HUES64 (cell line): ENCODE measurements at regions not wholly inside any gene's neighbourhood (a gene's known extent, or its start where the extent isn't known, plus 50 kb on each side); places are given as distances from the start of the nearest gene placed in this dataset.

Experiments
- H3K27ac ChIP-seq: 2 replicates; pipeline ENCODE4 v1.7.0; 2013; ENCODE audit warnings: low read depth, low read length, inconsistent platforms
- H3K27me3 ChIP-seq: 2 replicates; pipeline ENCODE4 v1.6.1; 2013; ENCODE audit warnings: mild to moderate bottlenecking, low read length; ENCODE audit not compliant: insufficient read depth
- H3K36me3 ChIP-seq: 2 replicates; pipeline ENCODE4 v1.6.1; 2013; ENCODE audit warnings: mild to moderate bottlenecking, low read length; ENCODE audit not compliant: insufficient read depth
- H3K4me1 ChIP-seq: 2 replicates; pipeline ENCODE4 v1.6.1; 2013; ENCODE audit warnings: mild to moderate bottlenecking, low read length, moderate library complexity; ENCODE audit not compliant: insufficient read depth
- H3K4me3 ChIP-seq: 2 replicates; pipeline ENCODE4 v1.5.1; 2013; ENCODE audit warnings: mild to moderate bottlenecking, low read length, moderate library complexity
- H3K9ac ChIP-seq: 2 replicates; pipeline ENCODE4 v1.6.1; 2013; ENCODE audit warnings: mild to moderate bottlenecking, low read depth, low read length
- H3K9me3 ChIP-seq: 2 replicates; pipeline ENCODE4 v1.6.1; 2013; ENCODE audit warnings: low read depth, low read length; ENCODE audit not compliant: insufficient read depth
- WGBS: fragments of 150-250, 120-280 bp; methylation state at CpG from one replicate; pipeline ENCODE4 v1.1.7; 2013; ENCODE audit warnings: missing lambda C conversion rate; 5-methylcytosine and 5-hydroxymethylcytosine counted together

GRCh38 chr5:18333841-18334240 is 699.6 kb downstream of the TAF11L14 start:
- Histone ChIP-seq H3K4me1 (no peaks in the 10 kb centered on the region), H3K4me3 (no peak overlapping the region), H3K27ac (no peak overlapping the region), H3K9ac (no peak overlapping the region), H3K9me3 (no peaks in the 10 kb centered on the region), H3K27me3 (no peaks in the 10 kb centered on the region), H3K36me3 (no peaks in the 10 kb centered on the region)
- WGBS: no CpG with 5 or more reads among the region's 1 CpG

DNA sequence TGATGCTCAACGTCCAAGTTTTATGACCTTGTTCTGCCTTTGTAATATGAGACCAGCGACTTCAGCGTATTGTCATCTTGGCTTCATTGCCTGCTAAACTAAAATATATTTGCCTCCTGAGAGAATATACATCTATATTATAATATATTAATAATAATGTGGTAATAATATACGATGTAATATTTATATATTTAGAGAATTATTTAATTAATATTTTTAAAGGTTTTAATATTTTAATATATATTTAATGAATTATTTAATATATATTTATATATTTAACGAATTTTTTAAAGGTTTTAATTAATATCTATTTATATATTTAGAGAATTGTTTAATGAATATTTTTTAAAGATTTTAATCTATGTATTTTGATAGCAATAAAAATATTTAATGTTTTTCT is 700.7 kb downstream of the TAF11L14 start:
- Histone ChIP-seq H3K9ac (no peak overlapping the region), H3K27me3 (no peaks in the 10 kb centered on the region), H3K9me3 (no peaks in the 10 kb centered on the region), H3K36me3 (no peaks in the 10 kb centered on the region), H3K27ac (no peak overlapping the region), H3K4me3 (no peak overlapping the region), H3K4me1 (no peaks in the 10 kb centered on the region)
- 92% methylated on average over 3 of the region's 5 CpGs for WGBS

DNA sequence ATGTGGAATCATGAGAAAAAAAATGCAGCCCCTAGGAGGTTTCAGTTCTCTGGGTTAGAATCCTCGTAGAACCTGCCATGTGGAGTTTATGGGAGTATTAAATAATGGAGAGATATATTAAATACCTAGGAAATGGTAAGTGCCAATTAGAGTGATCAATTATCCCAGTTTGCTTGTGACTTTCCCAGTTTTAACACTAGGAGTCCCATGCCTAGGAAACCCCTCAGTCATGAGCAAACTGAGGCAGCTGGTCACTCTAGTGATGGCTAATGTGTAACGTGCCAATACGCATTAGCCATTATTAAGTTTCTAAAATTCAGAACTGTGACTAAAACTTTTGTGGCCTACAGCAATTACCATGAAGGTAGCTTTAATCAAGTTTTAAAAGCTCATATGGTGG is 720.6 kb downstream of the TAF11L14 start:
- H3K4me3 ChIP-seq: no peak overlapping the region
- no peaks in the 10 kb centered on the region for H3K27me3 ChIP-seq
- no peaks in the 10 kb centered on the region for H3K9me3 ChIP-seq
- 90% methylated on average over 3 of the region's 3 CpGs for WGBS
- H3K36me3 ChIP-seq: no peaks in the 10 kb centered on the region
- H3K9ac ChIP-seq: no peak overlapping the region
- H3K27ac ChIP-seq: no peak overlapping the region
- H3K4me1 ChIP-seq: no peaks in the 10 kb centered on the region

- WGBS: 95% methylated on average over 4 of the region's 4 CpGs
- Histone ChIP-seq H3K4me1 (no peaks in the 10 kb centered on the region), H3K4me3 (no peak overlapping the region), H3K9me3 (no peaks in the 10 kb centered on the region), H3K36me3 (no peaks in the 10 kb centered on the region), H3K27ac (no peak overlapping the region), H3K9ac (no peak overlapping the region), H3K27me3 (no peaks in the 10 kb centered on the region)
Measured at GRCh38 chr5:18357486-18357885, 723.2 kb downstream of the TAF11L14 start.

- Histone ChIP-seq H3K4me3 (no peak overlapping the region), H3K27me3 (no peaks in the 10 kb centered on the region), H3K4me1 (no peaks in the 10 kb centered on the region), H3K27ac (no peak overlapping the region), H3K36me3 (no peaks in the 10 kb centered on the region), H3K9me3 (no peaks in the 10 kb centered on the region), H3K9ac (no peak overlapping the region)
- WGBS: 94% methylated on average over 7 of the region's 8 CpGs
Measured at GRCh38 chr5:18366234-18366633, 732.0 kb downstream of the TAF11L14 start.

DNA sequence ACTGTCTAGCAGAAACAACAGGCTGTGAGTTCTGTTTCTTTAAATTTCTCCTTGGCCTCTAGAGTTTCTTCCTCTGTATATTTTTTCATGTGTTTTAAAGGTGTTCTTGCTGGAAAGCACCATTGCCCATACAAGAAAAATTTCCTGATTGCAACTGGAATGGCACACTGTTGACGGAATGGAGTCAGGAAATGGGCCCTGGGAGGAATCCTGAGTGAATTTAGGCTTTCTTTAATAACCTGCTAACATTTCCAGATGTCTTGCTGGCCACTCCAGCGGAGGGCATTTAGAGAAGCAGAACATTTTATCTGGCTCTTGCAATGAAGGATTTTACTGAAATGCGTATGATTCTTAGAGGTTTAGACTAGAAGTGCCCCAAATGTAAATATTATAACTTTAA is 736.3 kb downstream of the TAF11L14 start:
- H3K27ac ChIP-seq: no peak overlapping the region
- H3K9ac ChIP-seq: no peak overlapping the region
- no peaks in the 10 kb centered on the region for H3K27me3 ChIP-seq
- no peaks in the 10 kb centered on the region for H3K4me1 ChIP-seq
- 73% methylated on average over 3 of the region's 3 CpGs for WGBS
- no peaks in the 10 kb centered on the region for H3K9me3 ChIP-seq
- no peak overlapping the region for H3K4me3 ChIP-seq
- no peaks in the 10 kb centered on the region for H3K36me3 ChIP-seq

- Histone ChIP-seq H3K27me3 (no peaks in the 10 kb centered on the region), H3K9ac (no peak overlapping the region), H3K4me3 (no peak overlapping the region), H3K36me3 (no peaks in the 10 kb centered on the region), H3K4me1 (no peaks in the 10 kb centered on the region), H3K27ac (no peak overlapping the region), H3K9me3 (no peaks in the 10 kb centered on the region)
- WGBS: 87% methylated on average over 2 of the region's 2 CpGs
Measured at GRCh38 chr5:18375641-18376040, 741.4 kb downstream of the TAF11L14 start.

GRCh38 chr5:18378066-18378465 is 743.8 kb downstream of the TAF11L14 start:
- Histone ChIP-seq H3K27me3 (no peaks in the 10 kb centered on the region), H3K36me3 (no peaks in the 10 kb centered on the region), H3K4me3 (no peak overlapping the region), H3K27ac (no peak overlapping the region), H3K9me3 (no peaks in the 10 kb centered on the region), H3K4me1 (no peaks in the 10 kb centered on the region), H3K9ac (no peak overlapping the region)
- 100% methylated on average over 2 of the region's 2 CpGs for WGBS

- H3K4me3 ChIP-seq: no peak overlapping the region
- H3K4me1 ChIP-seq: no peaks in the 10 kb centered on the region
- no peaks in the 10 kb centered on the region for H3K36me3 ChIP-seq
- H3K9ac ChIP-seq: no peak overlapping the region
- no peak overlapping the region for H3K27ac ChIP-seq
- H3K9me3 ChIP-seq: no peaks in the 10 kb centered on the region
- no peaks in the 10 kb centered on the region for H3K27me3 ChIP-seq
- WGBS: no CpG with 5 or more reads among the region's 1 CpG
Measured at GRCh38 chr5:18379189-18379588, 744.9 kb downstream of the TAF11L14 start.

DNA sequence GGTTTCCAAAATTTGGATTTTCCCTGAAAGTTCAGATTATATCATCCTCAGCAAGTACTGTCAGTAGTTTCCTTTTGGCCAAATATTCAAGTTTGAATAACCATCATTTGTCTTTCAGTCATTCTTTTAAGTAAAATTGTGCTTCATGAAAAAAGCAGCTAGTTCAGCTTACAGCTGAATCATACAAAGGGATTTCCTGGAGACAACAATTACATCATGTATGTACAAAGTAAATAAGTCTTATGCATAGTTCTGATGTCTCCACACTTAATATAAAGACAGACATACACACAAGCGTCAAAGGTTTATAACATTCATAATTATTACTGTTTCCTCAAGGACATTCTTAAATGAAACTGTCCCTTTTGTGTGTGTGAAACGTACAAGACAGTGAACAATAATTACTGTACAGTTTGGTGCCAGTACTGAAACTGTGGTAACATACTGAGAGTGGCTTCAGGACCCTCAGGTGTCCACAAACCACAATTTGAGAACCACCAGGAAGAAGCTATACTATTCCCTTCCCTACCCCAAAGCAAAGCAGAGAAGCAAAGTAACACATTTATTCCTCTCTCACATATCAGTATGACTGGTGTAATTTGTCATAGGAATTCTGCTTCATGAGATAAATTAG is 746.6 kb downstream of the TAF11L14 start:
- Histone ChIP-seq H3K9ac (no peak overlapping the region), H3K36me3 (no peaks in the 10 kb centered on the region), H3K9me3 (no peaks in the 10 kb centered on the region), H3K4me3 (no peak overlapping the region), H3K4me1 (no peaks in the 10 kb centered on the region), H3K27ac (no peak overlapping the region), H3K27me3 (no peaks in the 10 kb centered on the region)
- 94% methylated on average over 2 of the region's 2 CpGs for WGBS

DNA sequence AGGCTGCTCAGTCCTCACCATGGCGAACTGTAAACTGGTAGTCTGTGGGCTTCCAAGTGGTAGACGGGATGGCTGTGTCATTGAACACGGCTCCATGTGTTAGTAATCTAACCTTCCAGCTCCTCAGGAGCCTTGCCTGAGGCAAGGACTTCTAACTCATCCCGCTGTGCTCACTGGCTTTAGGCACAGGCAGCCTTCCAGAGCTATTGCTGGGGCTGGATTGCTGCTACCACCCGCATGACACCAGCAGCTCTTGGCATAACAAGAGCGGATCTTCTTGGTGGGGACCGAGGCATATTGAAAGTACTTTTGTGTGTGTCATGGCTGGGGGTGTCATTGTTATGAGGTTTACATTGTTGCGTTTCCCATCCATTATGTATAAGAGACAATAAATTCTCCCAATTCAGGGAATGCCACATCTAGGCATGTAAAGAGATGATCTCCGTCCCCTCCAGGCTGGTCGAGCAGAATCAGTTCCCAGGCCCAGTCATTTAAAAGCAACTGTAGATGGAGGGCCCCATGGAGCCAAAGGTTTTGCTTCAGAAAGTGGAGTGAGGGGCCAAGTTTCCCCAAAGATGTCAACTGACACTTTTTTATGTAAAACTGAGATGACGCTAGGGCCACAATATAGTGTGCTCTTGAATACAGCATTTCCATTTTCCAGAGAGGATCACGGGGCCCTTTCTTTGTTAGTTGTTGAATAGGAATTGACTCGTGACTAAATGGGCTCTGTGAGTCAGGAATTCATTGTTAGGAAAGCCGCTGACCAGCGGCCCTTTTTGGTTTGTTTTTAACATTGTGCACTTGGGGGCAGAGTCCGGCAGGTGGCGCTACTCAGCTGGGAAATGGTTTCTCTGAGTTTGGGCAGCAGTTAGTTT is 759.5 kb downstream of the TAF11L14 start:
- Histone ChIP-seq H3K27me3 (no peaks in the 10 kb centered on the region), H3K9ac (no peak overlapping the region), H3K27ac (peak overlapping the region; percentile 71), H3K9me3 (no peaks in the 10 kb centered on the region), H3K4me1 (peaks cover 11% of the 10 kb centered on the region), H3K4me3 (no peak overlapping the region), H3K36me3 (no peaks in the 10 kb centered on the region)
- WGBS: 46% methylated on average over 16 of the region's 17 CpGs
